H9 (cell line): ENCODE measurements at regions not wholly inside any gene's neighbourhood (a gene's known extent, or its start where the extent isn't known, plus 50 kb on each side); places are given as distances from the start of the nearest gene placed in this dataset.
A peak's percentile ranks its signal among the peaks of the same experiment; 100 is the strongest.

Source experiments
- DNase-seq: peaks from one replicate; pipeline ENCODE4 v3.0.0-alpha.2; 2017
- H2AFZ ChIP-seq: one replicate; pipeline ENCODE4 v1.6.1; 2013; ENCODE audit warnings: mild to moderate bottlenecking, low read length, control low read depth, moderate library complexity
- H2AK5ac ChIP-seq: 2 replicates; pipeline ENCODE4 v1.6.1; 2013; ENCODE audit warnings: low read length, control low read depth, mixed read lengths; ENCODE audit not compliant: insufficient read length
- H2BK120ac ChIP-seq: one replicate; pipeline ENCODE4 v1.6.1; 2013; ENCODE audit warnings: low read depth, mild to moderate bottlenecking, low read length, control low read depth, inconsistent platforms; ENCODE audit not compliant: poor library complexity, severe bottlenecking
- H2BK12ac ChIP-seq: 2 replicates; pipeline ENCODE4 v1.6.1; 2013; ENCODE audit warnings: low read length, control low read depth, mixed read lengths, low read depth; ENCODE audit not compliant: insufficient read length
- H2BK15ac ChIP-seq: 2 replicates; pipeline ENCODE4 v1.6.1; 2013; ENCODE audit warnings: low read depth, low read length, control low read depth
- H2BK20ac ChIP-seq: one replicate; pipeline ENCODE4 v1.6.1; 2013; ENCODE audit warnings: low read depth, mild to moderate bottlenecking, low read length, control low read depth, inconsistent platforms; ENCODE audit not compliant: poor library complexity, severe bottlenecking
- H2BK5ac ChIP-seq: 2 replicates; pipeline ENCODE4 v1.6.1; 2013; ENCODE audit warnings: low read length, control low read depth, mixed read lengths; ENCODE audit not compliant: insufficient read length
- H3K14ac ChIP-seq: 2 replicates; pipeline ENCODE4 v1.6.1; 2013; ENCODE audit warnings: low read length, control low read depth; ENCODE audit not compliant: insufficient read depth
- H3K18ac ChIP-seq: 2 replicates; pipeline ENCODE4 v1.6.1; 2013; ENCODE audit warnings: low read depth, mild to moderate bottlenecking, mixed read lengths, low read length, control low read depth; ENCODE audit not compliant: insufficient read length
- H3K23ac ChIP-seq: 2 replicates; pipeline ENCODE4 v1.6.1; 2013; ENCODE audit warnings: low read length, control low read depth, mixed read lengths, low read depth; ENCODE audit not compliant: insufficient read length
- H3K23me2 ChIP-seq: 2 replicates; pipeline ENCODE4 v1.6.1; 2013; ENCODE audit warnings: low read depth, mild to moderate bottlenecking, mixed read lengths, low read length, control low read depth; ENCODE audit not compliant: insufficient read length, poor library complexity, severe bottlenecking
- H3K27ac ChIP-seq: 2 replicates; pipeline ENCODE4 v1.5.1; 2013; ENCODE audit warnings: low read length, control low read depth, mixed read lengths, low read depth; ENCODE audit not compliant: insufficient read length
- H3K27me3 ChIP-seq: 2 replicates; pipeline ENCODE4 v1.6.1; 2013; ENCODE audit warnings: low read length, control low read depth, inconsistent platforms; ENCODE audit not compliant: insufficient read depth
- H3K4ac ChIP-seq: 2 replicates; pipeline ENCODE4 v1.6.1; 2013; ENCODE audit warnings: low read depth, mild to moderate bottlenecking, control low read depth, inconsistent platforms, low read length, moderate library complexity
- H3K4me1 ChIP-seq: 2 replicates; pipeline ENCODE4 v1.6.1; 2013; ENCODE audit warnings: low read length, control low read depth, inconsistent platforms; ENCODE audit not compliant: insufficient read depth
- H3K4me2 ChIP-seq: 2 replicates; pipeline ENCODE4 v1.6.1; 2013; ENCODE audit warnings: low read length, control low read depth, mixed read lengths; ENCODE audit not compliant: insufficient read length, insufficient read depth
- H3K56ac ChIP-seq: 2 replicates; pipeline ENCODE4 v1.6.1; 2013; ENCODE audit warnings: low read depth, mild to moderate bottlenecking, mixed read lengths, low read length, control low read depth; ENCODE audit not compliant: insufficient read length
- H3K79me1 ChIP-seq: 2 replicates; pipeline ENCODE4 v1.6.1; 2013; ENCODE audit warnings: low read depth, mild to moderate bottlenecking, moderate library complexity, low read length, control low read depth, inconsistent platforms; ENCODE audit not compliant: insufficient read depth, poor library complexity, severe bottlenecking
- H3K79me2 ChIP-seq: 2 replicates; pipeline ENCODE4 v1.6.1; 2013; ENCODE audit warnings: low read length, control low read depth, inconsistent platforms; ENCODE audit not compliant: insufficient read depth
- H3K9ac ChIP-seq: 2 replicates; pipeline ENCODE4 v1.6.1; 2013; ENCODE audit warnings: low read length, control low read depth, mixed read lengths; ENCODE audit not compliant: insufficient read length; ENCODE audit errors: extremely low read depth
- H3K9me3 ChIP-seq: one replicate; pipeline ENCODE4 v1.6.1; 2013; ENCODE audit warnings: low read depth, low read length, inconsistent platforms; ENCODE audit not compliant: control insufficient read depth
- H3T11ph ChIP-seq: one replicate; pipeline ENCODE4 v1.6.1; 2013; ENCODE audit warnings: mild to moderate bottlenecking, low read length, control low read depth, inconsistent platforms
- H4K20me1 ChIP-seq: one replicate; pipeline ENCODE4 v1.6.1; 2013; ENCODE audit not compliant: control insufficient read depth, insufficient read length, insufficient read depth
- H4K5ac ChIP-seq: 2 replicates; pipeline ENCODE4 v1.6.1; 2013; ENCODE audit warnings: low read depth, mild to moderate bottlenecking, mixed read lengths, low read length, control low read depth; ENCODE audit not compliant: insufficient read length
- H4K8ac ChIP-seq: replicated peaks from 2 replicates; pipeline ENCODE4 v1.6.1; 2013; ENCODE audit warnings: low read length, control low read depth, mixed read lengths, low read depth; ENCODE audit not compliant: insufficient read length
- H4K91ac ChIP-seq: 2 replicates; pipeline ENCODE4 v1.6.1; 2013; ENCODE audit warnings: low read depth, mild to moderate bottlenecking, moderate library complexity, mixed read lengths, low read length, control low read depth; ENCODE audit not compliant: insufficient read length
- H3K27ac Mint-ChIP-seq, 3 experiments: 2 replicates in 2 of 3; 3 replicates in 1 of 3; pipeline ENCODE4 v1.8.0; 2020 to 2021; ENCODE audit warnings: mixed read lengths in 3 of 3, mild to moderate bottlenecking in 1 of 3, moderate library complexity in 1 of 3
- H3K27me3 Mint-ChIP-seq: 2 replicates; pipeline ENCODE4 v1.8.0; 2021; ENCODE audit warnings: low read depth, mild to moderate bottlenecking, moderate library complexity, mixed read lengths
- H3K36me3 Mint-ChIP-seq, 3 experiments: 2 replicates in 2 of 3; 3 replicates in 1 of 3; pipeline ENCODE4 v1.8.0; 2020 to 2021; ENCODE audit warnings: low read depth in 3 of 3, mixed read lengths in 3 of 3; ENCODE audit not compliant: insufficient read depth in 1 of 3
- H3K4me1 Mint-ChIP-seq, 2 experiments: 2 replicates each; pipeline ENCODE4 v1.8.0; 2020; ENCODE audit warnings: mixed read lengths in 2 of 2
- H3K4me3 Mint-ChIP-seq, 2 experiments: 2 replicates in 1 of 2; 3 replicates in 1 of 2; pipeline ENCODE4 v1.8.0; 2020 to 2021; ENCODE audit warnings: mild to moderate bottlenecking in 2 of 2, mixed read lengths in 2 of 2, moderate library complexity in 1 of 2
- H3K9me3 Mint-ChIP-seq, 2 experiments: 2 replicates in 1 of 2; 3 replicates in 1 of 2; pipeline ENCODE4 v1.8.0; 2020; ENCODE audit warnings: mild to moderate bottlenecking in 2 of 2, mixed read lengths in 2 of 2, moderate library complexity in 1 of 2
- CTCF ChIP-seq: fragments of 200-600 bp; sonication (generic); conservative IDR thresholded peaks from 3 replicates; pipeline ENCODE4 v1.8.0; 2021; ENCODE audit warnings: antibody characterized with exemption, mild to moderate bottlenecking

DNA sequence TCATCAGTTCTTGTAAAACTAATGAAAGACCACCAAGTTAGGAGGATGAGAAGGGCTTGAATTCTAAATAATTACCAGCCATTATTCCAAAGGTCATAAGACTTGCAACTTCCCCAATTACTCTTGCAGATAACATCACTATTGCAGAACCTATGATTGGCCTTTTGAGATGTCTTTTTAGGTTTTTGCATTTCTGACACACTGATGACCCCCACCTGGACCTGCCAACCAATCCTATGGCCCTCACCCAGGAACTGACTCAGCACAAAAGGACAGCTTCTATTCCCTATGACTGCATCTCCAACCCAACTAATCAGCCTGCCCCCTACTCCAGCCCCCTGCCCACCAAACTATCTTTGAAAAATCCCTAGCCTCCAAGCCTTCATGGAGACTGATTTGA lies 111.5 kb upstream of the COPS8 start:
- Histone ChIP-seq H3K4me2 (no peak overlapping the region), H3K79me2 (no peaks in the 10 kb centered on the region), H4K20me1 (no peaks in the 10 kb centered on the region), H2AK5ac (no peak overlapping the region), H2BK12ac (no peak overlapping the region), H3T11ph (no peak overlapping the region), H4K8ac (no peak overlapping the region), H3K27me3 (no peaks in the 10 kb centered on the region), H3K14ac (no peak overlapping the region), H3K23me2 (no peaks in the 10 kb centered on the region), H3K18ac (no peak overlapping the region), H2BK120ac (no peak overlapping the region), H2AFZ (no peak overlapping the region), H2BK20ac (no peak overlapping the region), H3K4ac (no peak overlapping the region), H3K79me1 (no peaks in the 10 kb centered on the region), H3K27ac (no peak overlapping the region), H4K5ac (no peak overlapping the region), H3K4me1 (peaks cover 3% of the 10 kb centered on the region; the same call in 1 of the 2 replicates), H2BK5ac (no peak overlapping the region), H3K9me3 (no peaks in the 10 kb centered on the region), H3K56ac (no peak overlapping the region), H2BK15ac (no peak overlapping the region), H3K9ac (no peak overlapping the region), H4K91ac (no peak overlapping the region), H3K23ac (no peak overlapping the region)
- no peaks in the 10 kb centered on the region; a peak in 2 of 5 replicates for H3K9me3 Mint-ChIP-seq
- peaks cover 8% of the 10 kb centered on the region for H3K27me3 Mint-ChIP-seq
- H3K36me3 Mint-ChIP-seq = no peaks in the 10 kb centered on the region
- no peak overlapping the region for H3K4me3 Mint-ChIP-seq
- H3K27ac Mint-ChIP-seq = no peak overlapping the region
- TF ChIP-seq CTCF = no peak
- DNase-seq = peak; percentile 4
- H3K4me1 Mint-ChIP-seq = peaks cover 50 to 56% of the 10 kb centered on the region in 2 experiments
